ENCODE measurements at regions not wholly inside any gene's neighbourhood (a gene's known extent, or its start where the extent isn't known, plus 50 kb on each side); places are given as distances from the start of the nearest gene placed in this dataset.

- POLR2A ChIA-PET = no interaction called here
- peaks cover 11% of the 10 kb centered on the region for H3K4me1 ChIP-seq (ENCODE audit: insufficient read depth, low read length)
- no peak for FAIRE-seq
- BruUV-seq (replicated peaks) = no TSS peak
- no peak overlapping the region for H3K27ac ChIP-seq (ENCODE audit: extremely low read length, insufficient read depth, low read length)
- no peak overlapping the region for H3K4me2 ChIP-seq (ENCODE audit: low read depth, low read length)
- H2AFZ ChIP-seq (ENCODE audit: low read length) = no peak overlapping the region
- H3K4me3 ChIP-seq (replicated peaks in 1 of 3; ENCODE audit: insufficient read depth in 1 of 3, low read depth in 2 of 3, low read length in 3 of 3) = no peak overlapping the region
- no peaks in the 10 kb centered on the region for H3K79me2 ChIP-seq (ENCODE audit: insufficient read depth, low read length)
- CTCF ChIA-PET (ENCODE audit: low intra/inter-chr PET ratio, low total read pairs) = no interaction called here
- H4K20me1 ChIP-seq (ENCODE audit: insufficient read depth, low read length) = no peaks in the 10 kb centered on the region; the same call in 1 of the 2 replicates
- no peak for TF ChIP-seq SAFB2 (CRISPR knock-in tag; IDR thresholded peaks at IDR 0.05; ENCODE audit: borderline replicate concordance, low read depth)
- no peak for TF ChIP-seq ZNF644 (CRISPR knock-in tag; IDR thresholded peaks at IDR 0.05; ENCODE audit: low read depth)
- TF ChIP-seq ZNF552 (CRISPR knock-in tag; IDR thresholded peaks at IDR 0.05; ENCODE audit: borderline replicate concordance) = no peak
- TF ChIP-seq, protein P1, sequence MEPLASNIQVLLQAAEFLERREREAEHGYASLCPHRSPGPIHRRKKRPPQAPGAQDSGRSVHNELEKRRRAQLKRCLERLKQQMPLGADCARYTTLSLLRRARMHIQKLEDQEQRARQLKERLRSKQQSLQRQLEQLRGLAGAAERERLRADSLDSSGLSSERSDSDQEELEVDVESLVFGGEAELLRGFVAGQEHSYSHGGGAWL (CRISPR knock-in tag; IDR thresholded peaks at IDR 0.05) = no peak
- no peak for TF ChIP-seq ZKSCAN5 (CRISPR knock-in tag; IDR thresholded peaks at IDR 0.05)
- TF ChIP-seq HNF1B (CRISPR knock-in tag; IDR thresholded peaks at IDR 0.05) = no peak
- no peak for TF ChIP-seq MTF1 (CRISPR knock-in tag; IDR thresholded peaks at IDR 0.05)
- TF ChIP-seq, protein P2, sequence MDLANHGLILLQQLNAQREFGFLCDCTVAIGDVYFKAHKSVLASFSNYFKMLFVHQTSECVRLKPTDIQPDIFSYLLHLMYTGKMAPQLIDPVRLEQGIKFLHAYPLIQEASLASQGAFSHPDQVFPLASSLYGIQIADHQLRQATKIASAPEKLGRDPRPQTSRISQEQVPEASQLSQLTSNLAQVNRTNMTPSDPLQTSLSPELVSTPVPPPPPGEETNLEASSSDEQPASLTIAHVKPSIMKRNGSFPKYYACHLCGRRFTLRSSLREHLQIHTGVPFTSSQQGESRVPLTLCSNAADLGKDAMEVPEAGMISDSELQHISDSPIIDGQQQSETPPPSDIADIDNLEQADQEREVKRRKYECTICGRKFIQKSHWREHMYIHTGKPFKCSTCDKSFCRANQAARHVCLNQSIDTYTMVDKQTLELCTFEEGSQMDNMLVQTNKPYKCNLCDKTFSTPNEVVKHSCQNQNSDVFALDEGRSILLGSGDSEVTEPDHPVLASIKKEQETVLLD (CRISPR knock-in tag; IDR thresholded peaks at IDR 0.05; ENCODE audit: low read depth) = no peak
- TF ChIP-seq EP300 (IDR thresholded peaks at IDR 0.05; ENCODE audit: low read depth in 2 of 2, low read length in 2 of 2) = no peak
- TF ChIP-seq EP300 (CRISPR knock-in tag; IDR thresholded peaks at IDR 0.05; ENCODE audit: borderline replicate concordance) = no peak
- TF ChIP-seq ZNF121 (CRISPR knock-in tag; IDR thresholded peaks at IDR 0.05) = no peak
- TF ChIP-seq ZNF672 (CRISPR knock-in tag; IDR thresholded peaks at IDR 0.05) = no peak
- no peak for TF ChIP-seq ZNF775 (CRISPR knock-in tag; IDR thresholded peaks at IDR 0.05; ENCODE audit: borderline replicate concordance)
- no peak for TF ChIP-seq KLF16 (CRISPR knock-in tag; IDR thresholded peaks at IDR 0.05)
- no peak for TF ChIP-seq ZBTB1 (CRISPR knock-in tag; IDR thresholded peaks at IDR 0.05; ENCODE audit: borderline replicate concordance)
- no peak for TF ChIP-seq RFXAP (CRISPR knock-in tag; IDR thresholded peaks at IDR 0.05; ENCODE audit: borderline replicate concordance)
- TF ChIP-seq, protein P3, sequence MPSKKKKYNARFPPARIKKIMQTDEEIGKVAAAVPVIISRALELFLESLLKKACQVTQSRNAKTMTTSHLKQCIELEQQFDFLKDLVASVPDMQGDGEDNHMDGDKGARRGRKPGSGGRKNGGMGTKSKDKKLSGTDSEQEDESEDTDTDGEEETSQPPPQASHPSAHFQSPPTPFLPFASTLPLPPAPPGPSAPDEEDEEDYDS (CRISPR knock-in tag; IDR thresholded peaks at IDR 0.05) = no peak
- TF ChIP-seq MED13 (CRISPR knock-in tag; IDR thresholded peaks at IDR 0.05) = no peak
- TF ChIP-seq ZNF230 (CRISPR knock-in tag; IDR thresholded peaks at IDR 0.05) = no peak
- no peak for DNase-seq (ENCODE audit: low spot score)
- peaks cover 7% of the 10 kb centered on the region for H3K9me3 ChIP-seq (ENCODE audit: low read length)
- 74% methylated on average over 18 of the region's 18 CpGs for WGBS (ENCODE audit: low lambda C conversion rate)
- intact Hi-C loops (cut with micrococcal nuclease; ENCODE audit: unreplicated experiment) = no loop called here
- in situ Hi-C loops (cut with HindIII; ENCODE audit: extremely low pct_ligation_motif_present, low pct_unique_long_range_greater_than_20kb) = no loop called here
- no peak for ATAC-seq
- H3K27me3 ChIP-seq (ENCODE audit: control insufficient read depth in 1 of 2, insufficient read depth in 2 of 2, low read length in 2 of 2) = peaks cover 9 to 26% of the 10 kb centered on the region in 2 experiments; a peak in 4 of 5 replicates
- no peaks in the 10 kb centered on the region for H3K36me3 ChIP-seq (replicated peaks in 1 of 2; ENCODE audit: control insufficient read depth in 1 of 2, insufficient read depth in 2 of 2, low read length in 2 of 2)
- no peak overlapping the region for H3K9ac ChIP-seq (ENCODE audit: insufficient read depth, low read depth, low read length)
These were observed 53.1 kb upstream of the SMOC2 start for GRCh38 chr6:168387911-168388310.

Data from HepG2 (cell line).